Endothelial cell of umbilical vein (primary cell): ENCODE measurements at regions not wholly inside any gene's neighbourhood (a gene's known extent, or its start where the extent isn't known, plus 50 kb on each side); places are given as distances from the start of the nearest gene placed in this dataset.

ENCODE experiments used
- CTCF ChIP-seq, 2 donors: IDR thresholded peaks; 1 replicate in 1 of 2; 2 replicates in 1 of 2; pipeline ENCODE4 v1.5.1; 2011; ENCODE audit warnings: low read length in 2 of 2, mild to moderate bottlenecking in 2 of 2, moderate library complexity in 2 of 2, control low read depth in 1 of 2, inconsistent platforms in 1 of 2, low read depth in 1 of 2; ENCODE audit not compliant: insufficient read depth in 1 of 2; ENCODE audit errors: extremely low read depth in 1 of 2
- EZH2 ChIP-seq: IDR thresholded peaks from 2 replicates; pipeline ENCODE4 v1.6.1; 2012; ENCODE audit warnings: borderline replicate concordance, low read depth, mild to moderate bottlenecking, moderate library complexity, low read length, inconsistent platforms; ENCODE audit not compliant: severe bottlenecking
- MAX ChIP-seq: IDR thresholded peaks from 2 replicates; pipeline ENCODE4 v1.6.1; 2011; ENCODE audit not compliant: insufficient read depth, insufficient read length
- MYC ChIP-seq: IDR thresholded peaks from one replicate; pipeline ENCODE4 v1.6.1; 2011; ENCODE audit warnings: mild to moderate bottlenecking, low read depth, low read length
- POLR2A ChIP-seq: IDR thresholded peaks from 2 replicates; pipeline ENCODE4 v1.6.1; 2012; ENCODE audit warnings: low read depth, mild to moderate bottlenecking, control low read depth, low read length
- POLR2AphosphoS5 ChIP-seq: IDR thresholded peaks from 2 replicates; pipeline ENCODE4 v1.6.1; 2012; ENCODE audit warnings: low read depth, mild to moderate bottlenecking, control low read depth, low read length, moderate library complexity; ENCODE audit not compliant: insufficient read depth

GRCh38 chr2:41000374-41000773 lies 548.5 kb upstream of the SLC8A1 start:
- TF ChIP-seq CTCF (IDR thresholded peaks at IDR 0.05; ENCODE audit: extremely low read depth in 1 of 2, insufficient read depth in 1 of 2, low read depth in 1 of 2, low read length in 2 of 2) (no peak), POLR2AphosphoS5 (no peak), EZH2 (no peak), MAX (no peak), POLR2A (no peak), MYC (no peak)
